Activated CD8-positive, alpha-beta T cell treated with anti-CD3 and anti-CD28 coated beads for 36 hours (primary cell): ENCODE measurements at regions not wholly inside any gene's neighbourhood (a gene's known extent, or its start where the extent isn't known, plus 50 kb on each side); places are given as distances from the start of the nearest gene placed in this dataset.

Experiments
- ATAC-seq: fragments of 200-7000 bp; cut with Tn5 transposase; one replicate; pipeline ENCODE4 v1.10.0; 2021; ENCODE audit warnings: mild to moderate bottlenecking, moderate library complexity
- CTCF ChIA-PET: fragments of 350-600 bp; sonication (Branson Sonifier 250); formaldehyde crosslinking; loops from one replicate; lab custom pipeline; 2021; ENCODE audit warnings: antibody characterized with exemption; lab: Charles Lee
- POLR2A ChIA-PET: fragments of 350-600 bp; sonication (Branson Sonifier 250); formaldehyde crosslinking; loops from one replicate; lab custom pipeline; 2021; ENCODE audit warnings: antibody characterized with exemption; lab: Charles Lee
- DNase-seq: peaks from one replicate; pipeline ENCODE4 v3.0.0-alpha.2; 2020
- H3K27ac Mint-ChIP-seq: one replicate; pipeline ENCODE4 v1.8.0; 2021; ENCODE audit warnings: mild to moderate bottlenecking, mixed read lengths
- H3K27me3 Mint-ChIP-seq: one replicate; pipeline ENCODE4 v1.8.0; 2021; ENCODE audit warnings: mixed read lengths
- H3K36me3 Mint-ChIP-seq: one replicate; pipeline ENCODE4 v1.8.0; 2021; ENCODE audit warnings: low read depth, mixed read lengths
- H3K4me1 Mint-ChIP-seq: one replicate; pipeline ENCODE4 v1.8.0; 2021; ENCODE audit warnings: low read depth, mixed read lengths
- H3K4me3 Mint-ChIP-seq: one replicate; pipeline ENCODE4 v1.8.0; 2021; ENCODE audit warnings: mild to moderate bottlenecking, moderate library complexity, mixed read lengths
- H3K9me3 Mint-ChIP-seq: one replicate; pipeline ENCODE4 v1.8.0; 2021; ENCODE audit warnings: mixed read lengths
- intact Hi-C: fragments of 100-400 bp; cut with micrococcal nuclease; formaldehyde crosslinking; loops from one replicate; pipeline ENCODE4 v1.10.0; 2022
- TF ChIP-seq, protein P1 (sequence below): fragments of 200-600 bp; IDR thresholded peaks from one replicate; pipeline ENCODE4 v1.8.0; 2022; ENCODE audit warnings: antibody characterized with exemption, mild to moderate bottlenecking

DNA sequence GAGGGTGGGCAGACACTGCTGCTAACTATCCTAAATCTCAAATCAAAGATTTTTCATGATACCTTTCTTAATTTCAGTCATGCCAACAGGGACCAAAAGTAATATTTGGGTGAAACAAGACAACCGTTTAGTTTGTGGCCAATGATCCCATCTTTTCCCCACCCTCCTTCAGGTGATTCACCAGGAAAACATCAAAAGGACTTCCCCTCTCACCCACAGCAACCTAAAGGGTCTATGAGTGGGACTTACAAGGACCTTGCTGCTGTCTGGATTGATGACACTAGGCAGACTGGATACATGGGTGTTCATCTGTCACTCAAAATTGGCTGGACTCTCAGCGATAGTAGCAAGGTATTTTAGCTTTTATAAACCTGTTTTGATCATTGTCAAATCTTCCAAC lies 62.0 kb upstream of the ZC3H12C start:
- POLR2A ChIA-PET = no interaction called here
- H3K9me3 Mint-ChIP-seq = no peaks in the 10 kb centered on the region
- CTCF ChIA-PET = no interaction called here
- no peaks in the 10 kb centered on the region for H3K36me3 Mint-ChIP-seq
- ATAC-seq (no peak), DNase-seq (no peak)
- no peaks in the 10 kb centered on the region for H3K4me1 Mint-ChIP-seq
- H3K27me3 Mint-ChIP-seq = peaks cover 1% of the 10 kb centered on the region
- H3K27ac Mint-ChIP-seq = no peak overlapping the region
- intact Hi-C loops = no loop called here
- no peak overlapping the region for H3K4me3 Mint-ChIP-seq
- TF ChIP-seq, protein P1, sequence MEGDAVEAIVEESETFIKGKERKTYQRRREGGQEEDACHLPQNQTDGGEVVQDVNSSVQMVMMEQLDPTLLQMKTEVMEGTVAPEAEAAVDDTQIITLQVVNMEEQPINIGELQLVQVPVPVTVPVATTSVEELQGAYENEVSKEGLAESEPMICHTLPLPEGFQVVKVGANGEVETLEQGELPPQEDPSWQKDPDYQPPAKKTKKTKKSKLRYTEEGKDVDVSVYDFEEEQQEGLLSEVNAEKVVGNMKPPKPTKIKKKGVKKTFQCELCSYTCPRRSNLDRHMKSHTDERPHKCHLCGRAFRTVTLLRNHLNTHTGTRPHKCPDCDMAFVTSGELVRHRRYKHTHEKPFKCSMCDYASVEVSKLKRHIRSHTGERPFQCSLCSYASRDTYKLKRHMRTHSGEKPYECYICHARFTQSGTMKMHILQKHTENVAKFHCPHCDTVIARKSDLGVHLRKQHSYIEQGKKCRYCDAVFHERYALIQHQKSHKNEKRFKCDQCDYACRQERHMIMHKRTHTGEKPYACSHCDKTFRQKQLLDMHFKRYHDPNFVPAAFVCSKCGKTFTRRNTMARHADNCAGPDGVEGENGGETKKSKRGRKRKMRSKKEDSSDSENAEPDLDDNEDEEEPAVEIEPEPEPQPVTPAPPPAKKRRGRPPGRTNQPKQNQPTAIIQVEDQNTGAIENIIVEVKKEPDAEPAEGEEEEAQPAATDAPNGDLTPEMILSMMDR = no peak

DNA sequence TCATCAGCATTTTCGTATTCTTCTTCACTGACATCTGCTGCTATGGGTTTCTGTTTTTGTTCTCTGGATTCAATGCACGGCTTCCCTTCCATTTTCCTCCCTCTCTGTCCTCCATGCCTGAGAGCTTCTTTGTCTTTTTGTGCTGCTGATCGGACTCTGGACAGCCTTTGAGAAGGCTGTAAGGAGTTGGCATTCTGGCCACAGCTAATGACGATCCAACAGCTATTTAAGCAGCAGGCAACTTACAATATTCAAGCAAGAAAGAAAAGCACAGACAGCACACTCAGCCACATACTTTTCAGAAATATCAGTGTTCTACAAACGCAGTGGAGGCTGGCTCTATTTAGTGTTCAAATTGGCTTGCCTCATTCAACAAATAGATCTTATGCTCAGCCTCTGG lies 60.9 kb upstream of the ZC3H12C start:
- intact Hi-C loops = no loop called here
- ATAC-seq = no peak
- Mint-ChIP-seq H3K9me3 (no peaks in the 10 kb centered on the region), H3K36me3 (no peaks in the 10 kb centered on the region), H3K27me3 (peaks cover 1% of the 10 kb centered on the region), H3K27ac (no peak overlapping the region), H3K4me3 (no peak overlapping the region), H3K4me1 (no peaks in the 10 kb centered on the region)
- POLR2A ChIA-PET = no interaction called here
- no peak for DNase-seq
- TF ChIP-seq, protein P1 = no peak
- CTCF ChIA-PET = no interaction called here

DNA sequence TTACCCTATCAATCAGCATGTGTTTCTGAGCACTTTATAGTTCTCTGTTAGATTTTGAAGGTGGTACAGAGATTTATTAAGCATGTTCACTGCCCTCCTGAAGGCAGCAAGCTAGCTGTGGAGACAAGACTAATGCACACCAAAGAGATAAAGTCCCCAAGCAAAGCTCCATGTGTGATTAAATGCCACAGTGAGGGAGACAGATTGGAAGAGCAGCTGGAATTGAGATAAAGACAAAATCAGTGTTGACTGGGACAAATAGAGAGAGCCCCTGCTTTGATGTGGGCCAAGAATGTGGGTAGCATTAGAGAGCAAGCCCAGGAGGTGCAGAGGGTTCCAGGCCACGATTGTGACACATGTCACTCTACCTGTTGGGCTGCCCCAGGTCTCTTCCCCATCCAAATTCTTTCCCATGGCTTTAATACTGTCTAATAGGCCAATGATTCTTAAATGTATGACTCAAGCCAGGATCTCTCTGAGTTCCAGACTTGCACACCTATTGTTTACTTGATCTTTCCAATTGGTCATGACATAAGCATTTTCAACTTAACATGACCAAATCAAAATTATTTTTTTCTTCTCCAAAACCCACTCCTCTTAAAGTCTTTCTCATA lies 60.1 kb upstream of the ZC3H12C start:
- intact Hi-C loops = no loop called here
- H3K36me3 Mint-ChIP-seq = no peaks in the 10 kb centered on the region
- no peaks in the 10 kb centered on the region for H3K4me1 Mint-ChIP-seq
- peaks cover 1% of the 10 kb centered on the region for H3K27me3 Mint-ChIP-seq
- TF ChIP-seq, protein P1 = no peak
- no peak overlapping the region for H3K27ac Mint-ChIP-seq
- POLR2A ChIA-PET = no interaction called here
- CTCF ChIA-PET = no interaction called here
- no peaks in the 10 kb centered on the region for H3K9me3 Mint-ChIP-seq
- DNase-seq (no peak), ATAC-seq (no peak)
- H3K4me3 Mint-ChIP-seq = no peak overlapping the region

DNA sequence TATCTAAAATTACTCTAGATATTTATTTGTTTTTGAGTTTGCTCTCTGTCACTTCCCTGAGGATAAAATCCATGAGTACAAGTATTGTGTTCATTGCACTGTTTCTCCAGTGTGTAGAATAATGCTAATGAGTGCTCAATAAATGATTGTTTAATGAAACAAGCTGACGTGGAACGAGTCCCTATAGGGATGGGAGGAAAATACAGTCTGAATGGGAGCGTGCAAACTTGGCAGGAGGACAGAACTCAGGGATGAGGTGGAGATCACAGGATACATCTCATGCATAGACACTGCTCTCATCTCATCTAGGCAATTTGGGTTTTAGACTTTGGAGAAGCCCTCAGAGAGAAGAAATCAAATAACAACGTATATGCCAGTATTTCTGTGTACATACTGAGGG lies 58.4 kb upstream of the ZC3H12C start:
- no peaks in the 10 kb centered on the region for H3K4me1 Mint-ChIP-seq
- ChIA-PET CTCF (no interaction called here), POLR2A (no interaction called here)
- DNase-seq (no peak), ATAC-seq (no peak)
- H3K9me3 Mint-ChIP-seq = no peaks in the 10 kb centered on the region
- intact Hi-C loops = no loop called here
- TF ChIP-seq, protein P1 = no peak
- no peak overlapping the region for H3K27ac Mint-ChIP-seq
- H3K4me3 Mint-ChIP-seq = no peak overlapping the region
- H3K27me3 Mint-ChIP-seq = peaks cover 1% of the 10 kb centered on the region
- H3K36me3 Mint-ChIP-seq = no peaks in the 10 kb centered on the region

DNA sequence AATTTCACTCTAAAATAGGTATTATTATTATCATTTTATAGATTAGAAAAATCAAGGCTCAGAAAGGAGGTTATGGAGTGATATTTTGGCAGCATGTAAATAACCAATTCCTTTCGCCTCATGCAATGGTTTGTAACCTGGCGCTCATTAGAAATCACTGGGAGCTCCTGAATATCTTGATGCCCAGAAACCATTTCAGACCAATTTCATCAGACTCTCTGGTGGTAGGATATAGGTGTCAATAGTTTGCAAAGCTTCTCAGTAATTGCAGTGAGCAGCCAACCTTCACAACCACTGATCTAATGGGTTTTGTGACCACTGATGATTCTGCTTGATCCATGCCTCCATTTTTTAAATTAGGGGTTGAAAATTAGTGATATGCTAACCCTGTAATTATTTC lies 57.8 kb upstream of the ZC3H12C start:
- no peak for ATAC-seq
- H3K27me3 Mint-ChIP-seq = peaks cover 1% of the 10 kb centered on the region
- CTCF ChIA-PET = no interaction called here
- intact Hi-C loops = no loop called here
- no peak for DNase-seq
- TF ChIP-seq, protein P1 = no peak
- H3K4me1 Mint-ChIP-seq = no peaks in the 10 kb centered on the region
- no peaks in the 10 kb centered on the region for H3K9me3 Mint-ChIP-seq
- H3K4me3 Mint-ChIP-seq = no peak overlapping the region
- no peaks in the 10 kb centered on the region for H3K36me3 Mint-ChIP-seq
- H3K27ac Mint-ChIP-seq = no peak overlapping the region
- POLR2A ChIA-PET = no interaction called here
